Lung (tissue), 11 donors: ENCODE measurements at regions not wholly inside any gene's neighbourhood (a gene's known extent, or its start where the extent isn't known, plus 50 kb on each side); places are given as distances from the start of the nearest gene placed in this dataset.
A peak's percentile ranks its signal among the peaks of the same experiment; 100 is the strongest.

Experiments
- ATAC-seq: fragments of 200-7000 bp; cut with Tn5 transposase; one replicate; pipeline ENCODE4 v1.9.1; 2020; ENCODE audit warnings: moderate number of reproducible peaks; ENCODE audit not compliant: insufficient read depth, low FRiP score
- DNase-seq, 3 donors: peaks; one replicate each; pipeline ENCODE4 v3.0.0-alpha.2; 2013 to 2017
- H3K27ac ChIP-seq, 2 donors: one replicate each; pipeline ENCODE4 v1.5.1; 2013; ENCODE audit warnings: mild to moderate bottlenecking in 2 of 2, moderate library complexity in 2 of 2, control low read depth in 1 of 2, inconsistent platforms in 1 of 2, low read depth in 1 of 2, low read length in 1 of 2
- H3K27me3 ChIP-seq, 3 donors: one replicate each; pipeline ENCODE4 v1.5.1; 2013; ENCODE audit warnings: low read length in 2 of 3; ENCODE audit not compliant: control insufficient read depth in 3 of 3, insufficient read depth in 3 of 3
- H3K36me3 ChIP-seq, 4 donors: one replicate each; pipeline ENCODE4 v1.5.1; 2013; ENCODE audit warnings: low read length in 4 of 4, mild to moderate bottlenecking in 1 of 4, moderate library complexity in 1 of 4; ENCODE audit not compliant: control insufficient read depth in 4 of 4, insufficient read depth in 4 of 4
- H3K4me1 ChIP-seq, 5 donors: one replicate each; pipeline ENCODE4 v1.5.1; 2013; ENCODE audit warnings: low read length in 5 of 5, mild to moderate bottlenecking in 2 of 5, moderate library complexity in 1 of 5; ENCODE audit not compliant: control insufficient read depth in 5 of 5, insufficient read depth in 5 of 5
- H3K4me3 ChIP-seq: one replicate; pipeline ENCODE4 v1.5.1; 2013; ENCODE audit warnings: mild to moderate bottlenecking, control low read depth, moderate library complexity
- H3K9ac ChIP-seq, 2 donors: one replicate each; pipeline ENCODE4 v1.5.1; 2013; ENCODE audit warnings: low read length in 2 of 2, control low read depth in 1 of 2; ENCODE audit not compliant: insufficient read depth in 1 of 2
- H3K9me3 ChIP-seq, 4 donors: one replicate each; pipeline ENCODE4 v1.5.1; 2013; ENCODE audit warnings: low read length in 3 of 4, mild to moderate bottlenecking in 1 of 4, moderate library complexity in 1 of 4; ENCODE audit not compliant: control insufficient read depth in 4 of 4, insufficient read depth in 3 of 4
- WGBS, 2 donors: extraction: QIAGEN DNeasy Blood & Tissue Kit; methylation state at CpG; one replicate each; pipeline ENCODE4 v1.1.7; 2013; 5-methylcytosine and 5-hydroxymethylcytosine counted together
- TF ChIP-seq, protein P1 (sequence below): IDR thresholded peaks from 2 replicates; pipeline ENCODE4 v1.5.1; 2012; ENCODE audit warnings: mild to moderate bottlenecking; ENCODE audit errors: control extremely low read depth, extremely low read depth
- donor health status: control.
- donor health status: control.
- donor health status: Bipolar disorder and iron deficiency.
- donor health status: healthy.
- donor health status: DM: yes; HTN: yes; CAD: no.

DNA sequence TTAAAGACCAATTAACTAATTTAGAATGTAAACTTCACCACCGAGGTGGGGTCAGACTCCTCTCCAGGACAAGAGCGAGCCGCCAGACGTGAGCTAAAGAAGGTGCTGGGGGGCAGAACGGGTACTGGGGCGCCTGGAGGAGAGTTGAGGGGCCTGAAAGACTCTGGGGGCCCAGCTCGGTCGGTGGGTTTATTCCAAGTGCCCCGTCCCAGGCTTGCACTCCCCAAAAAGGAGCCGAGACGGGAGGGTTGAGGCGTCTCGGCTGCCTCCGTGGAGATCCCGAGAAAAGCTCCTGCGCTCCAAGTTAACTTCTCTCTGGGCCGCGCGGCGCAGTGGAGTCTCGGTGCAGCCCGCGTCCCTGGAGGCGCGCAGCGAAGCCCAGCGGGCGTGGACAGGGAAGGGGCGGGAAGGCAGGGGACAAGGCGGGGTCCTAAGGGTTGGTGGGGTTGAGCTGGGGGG is 553.3 kb downstream of the TFEC start:
- peak in 2 of 3 donors; percentile 68 to 79 for DNase-seq
- Histone ChIP-seq H3K9ac (peak overlapping the region in 1 of 2 donors; percentile 50), H3K27ac (no peak overlapping the region), H3K9me3 (no peaks in the 10 kb centered on the region), H3K4me3 (no peak overlapping the region), H3K36me3 (no peaks in the 10 kb centered on the region), H3K4me1 (peaks cover 0 to 8% (median 2%) of the 10 kb centered on the region in 5 donors), H3K27me3 (peaks cover 0 to 5% (median 0%) of the 10 kb centered on the region in 3 donors)
- TF ChIP-seq, protein P1, sequence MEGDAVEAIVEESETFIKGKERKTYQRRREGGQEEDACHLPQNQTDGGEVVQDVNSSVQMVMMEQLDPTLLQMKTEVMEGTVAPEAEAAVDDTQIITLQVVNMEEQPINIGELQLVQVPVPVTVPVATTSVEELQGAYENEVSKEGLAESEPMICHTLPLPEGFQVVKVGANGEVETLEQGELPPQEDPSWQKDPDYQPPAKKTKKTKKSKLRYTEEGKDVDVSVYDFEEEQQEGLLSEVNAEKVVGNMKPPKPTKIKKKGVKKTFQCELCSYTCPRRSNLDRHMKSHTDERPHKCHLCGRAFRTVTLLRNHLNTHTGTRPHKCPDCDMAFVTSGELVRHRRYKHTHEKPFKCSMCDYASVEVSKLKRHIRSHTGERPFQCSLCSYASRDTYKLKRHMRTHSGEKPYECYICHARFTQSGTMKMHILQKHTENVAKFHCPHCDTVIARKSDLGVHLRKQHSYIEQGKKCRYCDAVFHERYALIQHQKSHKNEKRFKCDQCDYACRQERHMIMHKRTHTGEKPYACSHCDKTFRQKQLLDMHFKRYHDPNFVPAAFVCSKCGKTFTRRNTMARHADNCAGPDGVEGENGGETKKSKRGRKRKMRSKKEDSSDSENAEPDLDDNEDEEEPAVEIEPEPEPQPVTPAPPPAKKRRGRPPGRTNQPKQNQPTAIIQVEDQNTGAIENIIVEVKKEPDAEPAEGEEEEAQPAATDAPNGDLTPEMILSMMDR, result no peak
- WGBS, 2 donors, result 2 to 4% methylated on average over 30 of the region's 30 CpGs
- ATAC-seq, result no peak

DNA sequence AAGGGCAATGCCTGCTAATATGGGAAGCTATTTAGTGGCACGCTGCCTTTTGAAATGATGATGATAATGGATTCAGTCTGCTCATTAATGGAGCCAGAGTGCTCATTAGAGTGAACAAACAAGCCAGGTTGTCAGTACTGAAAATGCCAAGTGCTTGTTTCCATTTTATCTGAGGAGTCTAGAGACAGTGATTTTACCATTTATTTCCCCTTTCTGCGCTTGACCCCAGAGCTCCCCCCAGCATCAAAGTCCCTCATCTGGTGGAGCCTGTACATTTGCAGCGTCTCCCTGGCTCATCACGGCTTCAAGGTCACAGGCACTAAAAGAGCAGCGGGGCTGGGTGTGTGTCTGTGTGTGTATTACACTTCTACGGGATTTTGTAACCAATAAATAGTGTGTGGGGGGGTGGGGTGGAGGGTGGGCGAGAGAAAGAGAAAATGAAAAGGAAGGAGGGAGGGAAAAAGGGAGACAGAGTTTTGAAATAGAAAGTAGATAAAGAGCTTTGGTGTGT is 553.8 kb downstream of the TFEC start:
- TF ChIP-seq, protein P1, result no peak
- DNase-seq, result peak; percentile 19 to 74 (median 66)
- Histone ChIP-seq H3K27me3 (peaks cover 0 to 5% (median 0%) of the 10 kb centered on the region in 3 donors), H3K9me3 (no peaks in the 10 kb centered on the region), H3K9ac (peak overlapping the region in 1 of 2 donors; percentile 50), H3K36me3 (no peaks in the 10 kb centered on the region), H3K27ac (no peak overlapping the region), H3K4me1 (peaks cover 0 to 8% (median 2%) of the 10 kb centered on the region in 5 donors), H3K4me3 (no peak overlapping the region)
- WGBS, 2 donors, result 6 to 24% methylated on average over 7 of the region's 7 CpGs
- no peak for ATAC-seq

DNA sequence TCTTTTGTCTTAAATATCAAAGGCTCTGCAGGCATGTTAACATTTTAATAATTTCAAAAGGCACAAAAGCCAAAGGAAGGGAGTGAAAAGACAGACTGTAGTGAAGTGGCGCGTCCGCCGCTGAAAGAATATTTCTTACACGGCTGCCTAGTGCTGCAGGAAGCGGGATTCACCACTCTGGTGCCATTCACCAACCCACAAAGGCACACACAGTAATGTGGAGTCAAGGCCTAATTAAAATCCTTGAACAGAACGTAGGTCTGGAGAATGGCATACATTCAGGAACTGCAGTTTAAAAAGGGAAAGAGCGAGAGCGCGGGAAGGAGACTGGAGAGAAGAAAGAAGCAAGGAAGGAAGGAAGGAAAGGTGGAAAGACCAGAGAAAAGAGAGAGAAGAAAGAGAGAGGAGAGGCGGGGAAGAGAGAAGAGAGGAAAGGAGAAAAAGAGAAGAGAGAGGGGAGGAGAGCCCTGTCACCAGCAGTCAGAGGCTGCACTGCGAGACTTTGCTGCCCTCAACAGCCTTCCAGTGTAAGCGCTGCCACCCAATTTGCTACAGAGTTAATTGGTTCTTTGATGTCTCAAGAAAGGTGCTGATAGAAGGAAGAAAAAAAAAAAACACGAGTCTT is 554.0 kb downstream of the MDFIC start:
- ATAC-seq (no peak), DNase-seq (peak; percentile 15 to 61 (median 43))
- H3K27me3 ChIP-seq, result peaks cover 0 to 5% (median 0%) of the 10 kb centered on the region in 3 donors
- peaks cover 0 to 8% (median 2%) of the 10 kb centered on the region in 5 donors for H3K4me1 ChIP-seq
- no peaks in the 10 kb centered on the region for H3K9me3 ChIP-seq
- no peak overlapping the region for H3K27ac ChIP-seq
- no peak overlapping the region for H3K4me3 ChIP-seq
- TF ChIP-seq, protein P1, result no peak
- H3K36me3 ChIP-seq, result no peaks in the 10 kb centered on the region
- 70 to 84% methylated on average over 14 of the region's 14 CpGs for WGBS, 2 donors
- no peak overlapping the region for H3K9ac ChIP-seq
